GM18868 (cell line): ENCODE measurements at regions not wholly inside any gene's neighbourhood (a gene's known extent, or its start where the extent isn't known, plus 50 kb on each side); places are given as distances from the start of the nearest gene placed in this dataset.

Experiments used
- ATAC-seq: cut with Tn5 transposase; IDR thresholded peaks from one replicate; pipeline ENCODE4 v1.9.1; 2021; ENCODE audit warnings: mild to moderate bottlenecking, moderate library complexity; ENCODE audit not compliant: unreplicated experiment

DNA sequence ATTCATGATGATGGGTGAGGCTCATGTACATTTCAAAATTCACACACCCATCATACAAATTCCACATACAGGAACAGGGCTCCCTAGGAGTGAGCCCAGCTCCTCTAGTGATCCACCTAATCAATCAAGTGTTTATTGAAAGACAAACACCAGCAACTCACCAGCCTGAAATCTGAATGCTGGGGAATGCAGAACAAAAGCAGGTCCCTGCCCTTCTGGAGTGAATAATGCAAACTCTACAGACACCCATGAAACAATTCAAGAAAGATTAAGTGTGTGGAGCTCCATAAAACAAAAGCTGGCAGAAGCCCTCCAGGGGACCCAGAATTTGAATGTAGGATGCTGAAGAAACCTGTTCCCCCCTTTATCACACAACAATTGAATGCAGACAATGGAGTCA is 396.7 kb upstream of the JARID2 start:
- ATAC-seq, result no peak

DNA sequence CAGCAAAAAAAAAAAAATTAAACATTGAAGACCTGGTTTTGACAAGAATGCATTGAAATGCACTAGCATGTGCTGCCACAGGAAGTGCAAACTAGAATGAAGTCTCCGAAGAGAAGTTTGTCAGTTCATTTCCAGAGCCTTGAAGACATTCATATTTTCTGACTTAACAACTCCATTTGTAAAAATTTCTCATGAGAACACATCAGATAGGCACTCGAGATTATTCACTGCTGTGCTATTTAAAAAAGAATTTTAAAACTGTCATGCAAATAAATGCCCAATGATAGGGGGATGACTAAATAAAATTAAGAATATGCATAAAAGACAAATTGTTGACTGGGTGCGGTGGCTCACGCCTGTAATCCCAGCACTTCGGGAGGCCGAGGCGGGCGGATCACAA is 394.6 kb upstream of the JARID2 start:
- ATAC-seq, result no peak

DNA sequence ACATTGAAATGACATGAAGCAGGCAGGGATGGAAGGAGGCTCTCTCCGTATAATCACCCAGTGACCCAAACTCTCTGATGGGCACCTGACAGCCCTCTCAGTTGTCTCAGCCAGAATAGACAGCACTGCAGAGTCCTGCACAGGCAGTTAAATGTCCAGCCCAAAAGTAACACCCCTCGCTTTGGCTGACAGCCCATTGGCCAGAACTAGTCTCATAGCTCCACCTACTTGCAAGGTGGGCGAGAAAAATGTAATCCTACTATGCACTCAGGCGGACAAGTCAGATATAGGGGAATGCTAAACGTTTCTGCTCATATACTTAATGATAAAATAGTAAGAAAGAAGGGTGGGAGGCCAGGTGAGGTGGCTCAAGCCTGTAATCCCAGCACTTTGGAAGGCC is 393.5 kb upstream of the JARID2 start:
- ATAC-seq, result no peak

DNA sequence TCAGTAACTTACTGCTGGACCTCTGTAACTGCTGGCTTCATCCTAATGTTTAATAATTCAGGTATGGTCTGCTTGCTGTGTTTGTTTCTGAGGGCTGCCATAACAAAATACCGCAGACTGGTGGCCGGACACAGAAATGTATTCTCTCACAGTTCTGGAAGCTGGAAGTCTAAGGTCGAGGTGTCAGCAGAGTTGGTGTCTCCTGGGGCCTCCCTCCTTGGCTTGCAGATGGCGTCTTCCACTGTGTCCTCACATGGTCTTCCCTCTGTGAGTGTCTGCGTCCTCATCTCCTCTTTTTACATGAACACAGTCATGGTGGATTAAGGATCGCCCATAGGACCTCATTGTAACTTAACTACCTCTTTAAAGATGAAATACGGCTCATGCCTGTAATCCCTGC is 389.7 kb upstream of the JARID2 start:
- ATAC-seq, result no peak

- ATAC-seq, result no peak
Observed at GRCh38 chr6:14857001-14857400, 388.9 kb upstream of the JARID2 start.

GRCh38 chr6:14857501-14857900 is 388.4 kb upstream of the JARID2 start:
- ATAC-seq, result peak; percentile 57

DNA sequence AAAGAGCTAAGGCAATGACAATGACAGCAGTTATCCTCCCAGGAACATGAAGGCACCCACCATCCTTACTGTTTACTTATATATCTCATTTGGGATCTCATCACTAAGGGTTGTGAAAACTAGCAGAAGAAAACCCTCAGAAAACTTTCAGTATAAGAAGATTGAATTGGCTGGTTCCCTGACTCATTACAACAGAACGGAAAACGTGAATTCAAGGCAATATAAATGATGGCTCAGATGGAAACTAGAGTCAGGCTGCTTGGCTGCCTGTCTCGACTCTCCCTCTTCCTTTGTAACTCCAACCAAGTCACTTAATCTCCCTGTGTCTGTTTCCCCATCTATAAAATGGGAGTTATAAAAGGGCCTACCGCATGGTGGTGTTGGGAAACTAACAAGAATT is 387.1 kb upstream of the JARID2 start:
- ATAC-seq, result no peak

DNA sequence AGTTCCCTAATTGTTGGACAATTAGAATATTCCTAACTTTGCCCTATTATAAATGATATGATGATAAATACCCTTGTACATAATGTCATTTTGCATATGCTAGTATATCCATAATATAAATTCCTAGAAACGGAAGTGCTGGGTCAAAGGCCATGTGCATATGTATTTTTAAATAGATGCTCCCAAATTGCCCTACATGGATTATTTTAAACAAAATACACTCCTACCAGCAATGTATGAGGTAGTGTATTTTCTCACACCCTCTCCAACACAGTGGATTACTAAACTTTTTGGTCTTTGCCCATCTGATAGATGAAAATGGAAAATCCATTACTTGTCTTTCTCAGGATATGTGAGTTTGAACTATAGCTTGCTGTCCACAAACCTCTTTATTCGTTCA is 385.1 kb upstream of the JARID2 start:
- ATAC-seq, result no peak

DNA sequence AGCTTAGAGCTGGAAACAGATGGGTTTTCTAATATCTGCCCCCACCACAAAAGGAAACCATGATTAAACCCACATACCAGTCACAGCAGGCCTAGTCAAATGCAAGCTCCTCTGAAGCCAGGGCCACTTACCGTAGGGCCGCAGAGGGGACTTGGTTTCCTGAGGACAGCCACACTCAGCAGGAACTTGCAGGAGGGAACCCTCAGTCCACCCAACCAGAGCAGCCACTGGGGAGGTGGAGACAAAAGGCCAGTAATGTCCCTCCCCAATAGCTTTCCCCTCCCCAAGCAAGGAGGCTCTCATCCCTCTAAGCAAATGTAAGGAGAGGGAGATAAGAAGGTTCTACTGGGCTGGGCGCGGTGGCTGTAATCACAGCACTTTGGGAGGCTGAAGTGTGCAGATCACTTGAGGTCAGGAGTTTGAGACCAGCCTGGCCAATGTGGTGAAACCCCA is 384.4 kb upstream of the JARID2 start:
- no peak for ATAC-seq

- ATAC-seq, result no peak
Observed at GRCh38 chr6:14862845-14863244, 383.0 kb upstream of the JARID2 start.

DNA sequence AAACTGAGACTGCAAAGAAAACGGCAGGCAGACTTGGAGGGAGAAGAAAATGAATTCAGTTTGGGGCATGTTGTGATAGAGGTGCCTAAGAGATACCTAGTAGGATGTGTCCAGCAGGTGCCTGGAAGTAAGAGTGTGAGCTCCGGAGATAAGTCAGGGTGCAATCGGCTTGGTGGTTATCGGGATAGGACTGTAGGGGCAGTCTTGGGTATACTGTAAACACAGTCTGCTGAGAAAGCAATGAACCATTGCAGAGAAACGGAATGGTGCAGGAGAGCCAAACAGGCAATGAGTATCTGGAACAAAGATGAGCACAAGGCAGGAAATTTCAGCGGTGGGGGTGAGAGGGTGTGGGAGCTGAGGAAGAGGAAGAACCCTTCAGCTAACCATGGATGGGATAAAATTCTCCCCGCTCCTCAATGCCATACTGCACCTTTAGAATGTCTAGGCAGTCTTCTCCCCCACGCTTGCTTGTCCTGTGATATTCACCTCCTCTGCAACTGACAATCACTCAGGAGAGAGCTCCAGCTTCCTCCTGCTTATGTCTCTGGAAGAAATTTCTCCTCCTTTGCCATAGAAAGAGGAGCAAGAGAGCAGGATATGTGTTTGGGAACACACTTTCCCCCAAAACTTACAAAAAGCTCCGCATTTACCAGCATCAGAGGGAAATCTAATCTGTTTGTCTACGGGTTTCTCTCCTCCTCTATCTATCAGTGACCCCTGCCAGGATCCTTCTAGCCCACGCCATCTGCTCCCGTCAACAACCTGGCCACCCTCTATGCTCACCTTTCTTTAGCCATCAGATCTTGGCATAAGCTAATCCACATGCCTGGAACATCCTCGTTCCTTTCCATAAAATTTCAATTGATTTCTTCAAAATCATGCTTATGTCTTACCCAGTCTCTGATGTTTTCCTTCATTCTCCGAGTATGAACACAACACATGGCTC is 381.7 kb upstream of the JARID2 start:
- ATAC-seq, result no peak

- ATAC-seq, result no peak
Observed at GRCh38 chr6:14865531-14866100, 380.3 kb upstream of the JARID2 start.

DNA sequence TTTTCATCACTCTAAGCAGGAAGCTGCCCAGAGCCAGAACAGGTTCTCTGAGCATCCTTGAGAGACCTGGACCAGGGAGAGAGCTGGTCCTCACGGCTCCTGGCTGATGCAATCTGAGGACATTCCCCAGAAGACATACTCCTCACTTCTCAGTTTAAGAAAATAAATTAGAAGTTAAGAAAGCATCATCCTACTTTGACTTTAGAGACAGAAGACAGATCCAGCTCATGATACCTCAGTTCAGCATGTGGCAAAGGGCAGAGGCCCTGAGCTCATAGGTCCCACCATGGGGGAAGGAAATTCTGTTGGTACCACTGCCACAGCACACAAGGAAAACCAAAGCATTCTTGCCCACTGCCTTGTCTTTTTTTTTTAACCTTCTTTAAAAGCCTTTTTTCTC is 378.1 kb upstream of the JARID2 start:
- no peak for ATAC-seq

- no peak for ATAC-seq
Observed at GRCh38 chr6:14871221-14871620, 374.6 kb upstream of the JARID2 start.

DNA sequence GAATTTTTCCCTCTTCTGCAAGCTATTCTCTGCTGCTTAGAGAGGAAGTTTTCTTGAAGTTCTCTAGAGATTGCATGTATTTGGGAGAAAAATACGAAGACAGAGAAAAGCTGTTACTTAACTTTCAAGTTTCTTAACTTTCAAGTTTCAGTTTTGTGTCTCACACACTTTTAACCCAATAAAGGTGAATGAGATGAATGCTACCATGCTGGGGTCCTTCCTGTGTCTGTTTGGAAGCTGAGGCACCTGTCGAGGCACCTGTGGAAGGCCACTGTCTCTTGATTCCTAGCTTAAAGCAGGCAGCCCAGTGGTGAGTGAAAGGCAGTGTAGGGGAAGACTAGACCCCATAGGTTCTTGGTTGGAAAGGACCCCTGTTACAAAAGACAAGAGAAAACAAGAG is 372.8 kb upstream of the JARID2 start:
- no peak for ATAC-seq

- ATAC-seq, result no peak
Observed at GRCh38 chr6:14873781-14874441, 372.0 kb upstream of the JARID2 start.

DNA sequence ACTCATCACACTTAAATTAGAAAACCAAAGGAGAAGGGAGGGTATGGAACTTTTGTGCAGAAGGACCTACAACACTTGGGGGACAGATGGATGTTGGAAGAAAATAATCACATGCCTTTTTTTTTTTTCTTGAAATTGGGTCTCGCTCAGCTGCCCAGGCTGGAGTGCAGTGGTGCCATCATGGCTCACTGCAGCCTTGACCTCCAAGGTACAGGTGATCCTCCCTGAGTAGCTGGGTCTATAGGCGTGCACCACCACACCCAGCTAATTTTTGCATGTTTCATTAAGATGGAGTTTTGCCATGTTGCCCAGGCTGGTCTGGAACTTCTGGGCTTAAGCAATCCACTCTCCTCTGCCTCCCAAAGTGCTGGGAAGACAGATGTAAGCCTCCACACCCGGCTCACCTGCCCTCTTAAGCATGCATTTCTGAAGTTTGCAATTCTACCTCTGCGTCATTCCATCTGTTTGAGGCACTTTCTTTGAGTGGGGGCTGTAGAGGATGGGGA is 370.8 kb upstream of the JARID2 start:
- ATAC-seq, result no peak

DNA sequence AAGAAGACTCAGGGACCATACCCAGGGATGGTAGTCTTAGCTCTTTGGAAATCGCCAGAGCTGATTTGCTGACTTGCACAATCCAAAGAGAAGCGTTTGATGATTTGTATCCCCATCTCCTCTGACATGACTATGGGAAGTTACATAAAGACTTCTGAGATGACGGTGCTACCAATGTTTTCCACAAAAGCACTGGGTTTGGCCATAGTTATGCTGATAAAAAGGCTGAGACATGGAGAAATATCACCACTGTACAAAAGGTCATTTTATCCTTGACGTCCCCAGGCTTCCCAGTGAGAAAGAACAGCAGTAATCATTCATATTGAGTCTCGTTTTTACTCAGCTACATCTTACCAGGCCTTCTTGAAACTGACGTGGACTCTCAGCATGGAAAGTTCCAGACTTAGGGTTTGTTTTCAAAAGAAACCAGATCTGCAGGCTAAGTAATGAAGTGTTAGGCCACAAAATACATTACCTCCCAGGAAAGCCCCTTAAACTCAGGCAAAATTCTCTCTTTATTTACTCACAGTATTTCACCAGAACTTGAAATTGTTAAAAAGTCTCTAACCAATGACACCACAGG is 370.3 kb upstream of the JARID2 start:
- ATAC-seq, result peak; percentile 64

GRCh38 chr6:14876778-14877613 is 368.9 kb upstream of the JARID2 start:
- ATAC-seq, result peak; percentile 63

- no peak for ATAC-seq
Observed at GRCh38 chr6:14877758-14878157, 368.1 kb upstream of the JARID2 start.
